Fibroblast of villous mesenchyme (primary cell): ENCODE measurements at regions not wholly inside any gene's neighbourhood (a gene's known extent, or its start where the extent isn't known, plus 50 kb on each side); places are given as distances from the start of the nearest gene placed in this dataset.

Source experiments
- DNase-seq: peaks from one replicate; pipeline ENCODE4 v3.0.0-alpha.2; 2010; ENCODE audit warnings: low read depth
- H3K4me3 ChIP-seq: 2 replicates; pipeline ENCODE4 v1.5.1; 2011; ENCODE audit warnings: low read depth, mild to moderate bottlenecking, low read length
- CTCF ChIP-seq: IDR thresholded peaks from 2 replicates; pipeline ENCODE4 v1.5.1; 2012; ENCODE audit warnings: low read depth, mild to moderate bottlenecking, low read length; ENCODE audit not compliant: insufficient read depth

- no peak for TF ChIP-seq CTCF
- DNase-seq = no peak
- H3K4me3 ChIP-seq = no peak overlapping the region
Measured at GRCh38 chr3:96483781-96484180, 330.6 kb upstream of the EPHA6 start.

- H3K4me3 ChIP-seq = no peak overlapping the region
- DNase-seq = no peak
- no peak for TF ChIP-seq CTCF
Measured at GRCh38 chr3:96488708-96489107, 325.7 kb upstream of the EPHA6 start.

DNA sequence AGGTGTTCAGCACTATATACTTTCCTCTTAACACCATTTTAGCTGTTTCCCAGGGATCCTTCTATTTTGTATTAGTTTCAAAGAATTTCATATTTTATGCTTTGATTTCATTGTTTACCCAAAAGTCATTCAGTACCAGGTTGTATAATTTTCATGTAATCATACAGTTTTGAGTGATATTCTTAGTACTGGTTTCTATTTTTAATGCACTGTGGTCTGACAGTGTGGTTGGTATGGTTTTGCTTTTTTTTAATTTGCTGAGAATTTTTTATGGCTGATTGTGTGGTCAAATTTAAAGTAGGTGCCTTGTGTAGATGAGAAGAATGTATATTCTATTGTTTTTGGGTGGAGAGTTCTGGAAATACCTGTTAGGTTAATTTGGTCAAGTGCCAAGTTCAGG, 323.4 kb upstream of the EPHA6 start:
- no peak for DNase-seq
- H3K4me3 ChIP-seq = no peak overlapping the region

DNA sequence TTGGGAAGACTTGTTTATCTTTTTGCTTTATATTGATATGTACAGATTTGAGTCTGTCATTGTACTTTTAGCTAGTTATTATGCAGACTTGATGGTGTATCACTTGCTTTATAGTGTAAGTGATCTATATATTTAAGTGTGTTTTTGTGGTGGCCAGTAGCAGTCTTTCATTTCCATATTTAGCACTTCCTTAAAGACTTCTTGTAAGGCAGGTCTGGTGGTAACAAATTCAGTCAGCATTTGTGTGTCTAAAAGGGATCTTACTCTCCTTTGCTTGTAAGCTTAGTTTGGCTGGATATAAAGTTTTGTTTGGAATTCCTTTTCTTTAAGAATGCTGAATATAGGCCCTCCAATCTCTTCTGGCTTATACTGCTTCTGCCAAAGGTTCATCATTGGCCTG, 322.5 kb upstream of the EPHA6 start:
- TF ChIP-seq CTCF = no peak
- H3K4me3 ChIP-seq = no peak overlapping the region
- no peak for DNase-seq

More for the DNA sequence above, 323.4 kb upstream of the EPHA6 start:
- no peak for TF ChIP-seq CTCF

- H3K4me3 ChIP-seq = no peak overlapping the region
Measured at GRCh38 chr3:96510334-96510733, 304.1 kb upstream of the EPHA6 start.

GRCh38 chr3:96537165-96537564, 277.2 kb upstream of the EPHA6 start:
- no peak for TF ChIP-seq CTCF
- no peak for DNase-seq
- no peak overlapping the region for H3K4me3 ChIP-seq

More at GRCh38 chr3:96510334-96510733, 304.1 kb upstream of the EPHA6 start:
- no peak for DNase-seq
- TF ChIP-seq CTCF = no peak

- no peak for TF ChIP-seq CTCF
- H3K4me3 ChIP-seq = no peak overlapping the region
- no peak for DNase-seq
Measured at GRCh38 chr3:96538186-96538585, 276.2 kb upstream of the EPHA6 start.
